GM21786 (cell line): ENCODE measurements at regions not wholly inside any gene's neighbourhood (a gene's known extent, or its start where the extent isn't known, plus 50 kb on each side); places are given as distances from the start of the nearest gene placed in this dataset.
"Not testable (repeated sequence)": the region's sequence is repeated elsewhere in the genome, so short reads cannot be mapped to it uniquely, and the experiment has no call there.

Experiments used
- ATAC-seq: cut with Tn5 transposase; IDR thresholded peaks from one replicate; pipeline ENCODE4 v1.9.1; 2021; ENCODE audit not compliant: unreplicated experiment

DNA sequence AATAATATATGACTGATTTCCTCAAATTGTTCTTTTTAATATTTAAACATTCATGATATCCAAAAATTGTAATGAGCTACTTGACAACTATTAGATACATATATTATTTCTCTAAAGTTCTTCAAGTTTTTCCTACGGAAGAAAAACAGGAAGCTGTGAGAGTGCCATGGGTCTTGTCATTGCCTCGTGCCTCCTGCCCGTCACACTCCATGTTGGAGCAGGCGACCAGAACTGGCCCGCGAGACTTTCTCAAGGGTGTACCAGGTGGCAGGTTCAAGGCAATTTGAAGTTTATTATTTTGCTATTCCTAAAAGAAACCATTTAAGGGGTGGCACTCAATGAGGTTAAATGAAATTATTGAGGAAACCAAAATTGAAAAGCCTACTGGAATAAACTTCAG, 337.2 kb downstream of the HACE1 start:
- ATAC-seq, result no peak

DNA sequence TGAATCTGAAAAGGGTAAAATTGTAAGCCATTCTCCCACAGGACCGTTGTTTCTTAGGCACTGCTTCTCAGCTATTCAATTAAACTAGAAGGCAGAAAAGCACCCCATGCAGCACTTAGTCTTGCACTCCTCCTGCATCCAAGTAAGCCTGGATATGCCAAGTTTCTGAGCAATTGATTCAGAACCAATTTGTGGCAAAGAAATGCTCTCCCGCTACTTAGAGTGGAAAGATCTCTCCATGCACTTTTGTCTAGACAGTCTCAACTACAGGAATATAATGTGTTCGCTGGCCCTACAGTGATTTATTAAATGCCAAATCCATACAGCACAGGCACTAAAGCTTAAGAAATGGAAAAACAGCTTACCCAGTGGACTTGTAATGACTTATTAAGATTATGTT, 338.5 kb downstream of the HACE1 start:
- no peak for ATAC-seq

GRCh38 chr6:104519566-104519965, 340.2 kb downstream of the HACE1 start:
- no peak for ATAC-seq

- no peak for ATAC-seq
Observed at GRCh38 chr6:104509355-104509754, 350.4 kb downstream of the HACE1 start.

DNA sequence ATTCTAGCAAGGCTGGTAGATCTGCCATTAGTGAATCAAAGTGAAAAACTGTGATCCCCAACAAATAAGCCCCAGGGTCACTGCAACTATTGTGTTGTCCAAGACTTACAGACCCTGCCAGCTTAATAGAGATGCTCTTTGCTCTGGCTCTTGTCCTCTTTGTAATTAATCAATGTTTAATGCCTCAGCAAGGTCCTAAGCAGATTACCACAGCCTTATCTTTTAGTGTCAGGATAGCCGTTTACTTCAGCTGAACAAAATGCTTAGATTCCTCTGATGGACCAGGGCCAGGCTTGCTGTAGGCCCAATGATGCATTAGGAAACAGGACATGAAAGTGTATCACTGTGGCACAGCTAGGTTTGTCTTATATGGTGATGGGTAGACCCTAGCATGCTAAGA, 353.3 kb downstream of the HACE1 start:
- no peak for ATAC-seq

DNA sequence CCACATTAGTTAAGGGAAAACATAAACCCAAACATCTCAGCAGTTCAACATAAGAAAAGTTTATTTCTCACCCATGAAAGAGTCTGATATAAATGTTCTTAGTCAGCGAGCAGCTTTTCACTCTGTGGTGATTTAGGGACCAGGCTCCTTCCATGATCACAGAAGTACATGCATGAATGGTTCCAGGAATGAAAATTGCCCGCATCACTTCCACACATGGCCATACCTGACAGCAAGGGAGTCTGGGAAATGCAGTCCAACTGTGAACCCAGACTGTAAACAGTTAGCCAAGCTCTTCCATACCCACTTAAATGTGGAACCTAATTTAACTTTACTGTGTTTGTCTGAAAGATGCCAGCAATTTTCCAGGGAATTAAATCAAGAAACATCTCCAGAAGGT, 353.9 kb downstream of the HACE1 start:
- no peak for ATAC-seq

- ATAC-seq, result no peak
Observed at GRCh38 chr6:104500265-104500664, 359.5 kb downstream of the HACE1 start.

- no peak for ATAC-seq
Observed at GRCh38 chr6:104486035-104486434, 373.7 kb downstream of the HACE1 start.

DNA sequence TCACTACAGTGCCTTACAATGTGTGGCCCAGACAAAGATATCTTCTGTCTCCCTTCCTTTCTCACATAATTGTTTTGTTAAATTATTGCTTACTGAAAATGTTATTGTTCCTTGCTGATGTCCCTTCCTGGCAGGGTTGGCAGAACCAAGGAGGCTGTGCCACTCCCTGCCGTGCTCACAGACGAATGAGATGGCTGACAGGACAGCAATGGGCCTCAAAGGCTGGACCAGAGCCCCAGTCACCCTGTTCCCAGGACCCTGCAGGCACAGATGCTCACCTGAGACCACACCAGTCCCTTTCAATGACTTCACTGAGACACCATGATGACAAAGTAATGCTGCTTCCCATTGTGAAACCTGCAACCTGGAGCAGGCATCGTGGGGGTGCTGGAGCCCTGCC, 375.1 kb downstream of the HACE1 start:
- no peak for ATAC-seq

GRCh38 chr6:104484191-104484590, 375.5 kb downstream of the HACE1 start:
- no peak for ATAC-seq

DNA sequence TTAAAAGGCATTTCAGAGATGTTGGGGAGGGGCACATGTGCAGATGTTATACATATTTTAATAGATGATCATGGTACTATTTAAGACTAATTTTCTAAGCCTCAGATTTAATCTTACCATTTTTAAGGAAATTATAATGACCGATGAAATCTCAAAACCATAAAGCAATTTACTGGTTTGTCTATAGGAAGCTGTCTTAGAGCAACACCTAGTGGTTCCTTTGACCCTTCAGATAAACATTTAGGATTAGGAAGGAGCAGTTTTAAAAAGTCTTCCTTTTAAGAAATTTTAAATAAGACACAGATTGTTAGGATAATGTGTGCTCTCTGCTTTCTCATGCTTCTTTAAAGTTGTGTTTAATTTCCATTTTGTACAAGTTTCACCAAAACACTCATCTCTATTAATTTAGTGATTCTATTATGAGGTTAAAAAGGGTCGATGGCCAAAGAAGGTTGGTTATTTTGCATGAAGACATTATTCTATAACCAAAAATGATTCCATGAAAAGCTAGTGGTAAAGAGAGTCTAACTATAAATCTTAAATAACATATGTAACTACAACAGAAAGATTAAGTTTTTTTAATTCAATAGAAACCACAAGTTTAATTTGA, 376.4 kb downstream of the HACE1 start:
- no peak for ATAC-seq

- ATAC-seq, result no peak
Observed at GRCh38 chr6:104477569-104477968, 382.1 kb downstream of the HACE1 start.

DNA sequence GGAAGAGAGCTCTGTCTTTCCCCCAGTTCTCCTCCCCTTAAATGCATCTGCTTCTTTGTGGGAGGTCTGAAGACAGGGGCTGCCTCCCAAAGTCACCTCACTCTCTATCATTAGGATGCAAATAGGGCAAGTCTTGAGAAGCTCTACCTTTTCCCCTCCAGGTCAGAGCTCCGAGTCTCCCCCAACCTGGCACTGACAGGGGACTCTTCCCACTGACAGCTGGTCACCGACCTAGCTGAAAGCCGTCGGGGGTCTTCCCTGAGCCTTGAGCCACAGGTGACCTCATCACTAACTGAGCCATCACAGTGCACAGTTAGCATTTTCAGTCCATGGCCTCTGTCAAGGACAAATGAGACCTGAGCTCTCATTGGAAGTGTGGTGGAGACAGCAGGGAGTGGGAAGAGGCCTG, 386.7 kb downstream of the HACE1 start:
- no peak for ATAC-seq

DNA sequence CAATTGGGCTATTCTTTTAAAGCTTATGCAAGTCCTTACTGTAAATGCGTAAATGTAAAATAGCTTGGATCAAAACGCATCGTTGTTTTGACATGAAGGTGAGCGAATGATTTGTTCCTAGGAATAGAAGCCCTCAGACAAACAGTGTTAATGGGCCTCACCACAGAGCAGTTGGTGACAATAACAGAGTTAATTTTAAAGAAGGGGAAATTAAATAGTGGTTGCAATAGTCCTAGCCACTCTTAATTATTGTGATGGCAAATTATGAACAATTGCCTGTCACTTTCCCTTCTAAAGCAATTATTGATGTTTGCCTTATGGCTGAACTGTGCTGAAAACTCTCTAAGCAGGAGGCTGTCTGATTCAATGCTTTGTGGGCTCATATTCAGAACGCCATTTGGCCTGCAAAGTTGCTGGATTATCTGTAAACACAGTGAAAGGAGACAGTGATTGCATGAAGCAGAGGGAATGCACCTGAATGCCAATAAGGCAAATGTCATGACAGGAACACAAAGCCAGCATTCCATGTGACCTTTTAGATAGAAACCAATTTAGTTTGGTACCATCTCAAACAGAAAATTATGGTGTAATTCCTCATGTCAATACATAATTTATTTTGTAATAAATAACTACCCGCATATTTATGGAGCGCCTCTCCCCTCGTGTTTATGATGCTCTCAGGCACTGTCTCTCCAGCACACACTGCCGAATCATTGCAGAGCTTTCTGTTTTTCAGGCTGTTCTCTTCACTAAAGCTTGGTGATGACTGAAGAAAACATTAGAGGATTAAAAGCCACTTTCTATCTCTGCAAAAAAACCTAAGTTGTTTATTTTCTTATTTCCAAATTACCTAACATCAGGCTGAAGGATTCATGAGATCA, 387.5 kb downstream of the HACE1 start:
- ATAC-seq, result no peak

- no peak for ATAC-seq
Observed at GRCh38 chr6:104466306-104466705, 393.4 kb downstream of the HACE1 start.

- no peak for ATAC-seq
Observed at GRCh38 chr6:104462811-104463599, 396.7 kb downstream of the HACE1 start.

DNA sequence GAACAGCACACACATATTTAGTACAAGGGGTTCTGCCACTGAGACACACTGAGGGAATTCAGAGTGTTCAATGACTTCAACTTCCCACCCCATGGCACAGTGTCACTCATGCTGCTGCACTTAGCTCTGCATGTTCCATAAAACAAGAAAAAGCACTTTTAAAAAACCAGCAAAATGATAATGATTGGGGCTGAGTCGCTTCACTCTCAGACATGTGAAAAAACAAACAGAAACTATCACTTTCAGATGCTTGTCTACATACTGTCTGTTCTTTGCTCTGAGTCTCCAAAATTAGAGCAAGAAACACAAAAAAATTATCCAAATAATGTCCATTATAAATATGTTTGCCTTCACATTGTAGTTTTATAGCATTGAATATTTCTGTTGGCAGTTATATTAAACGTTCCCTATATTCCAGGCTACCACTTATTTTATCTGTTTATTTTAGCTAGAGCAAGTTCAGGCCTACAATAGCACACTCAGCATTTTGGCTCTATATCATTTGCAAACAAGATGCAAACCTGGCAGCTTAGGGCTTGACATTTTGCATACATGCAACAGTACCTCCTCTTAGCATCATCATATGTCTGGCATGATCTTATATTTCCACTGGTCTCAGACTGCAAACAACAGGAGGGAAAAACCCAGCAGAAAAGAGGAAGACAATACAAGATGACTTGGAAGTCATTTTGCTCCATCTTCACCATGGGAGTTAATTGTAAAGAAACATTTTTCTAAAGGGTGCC, 398.8 kb downstream of the HACE1 start:
- ATAC-seq, result peak; percentile 53

DNA sequence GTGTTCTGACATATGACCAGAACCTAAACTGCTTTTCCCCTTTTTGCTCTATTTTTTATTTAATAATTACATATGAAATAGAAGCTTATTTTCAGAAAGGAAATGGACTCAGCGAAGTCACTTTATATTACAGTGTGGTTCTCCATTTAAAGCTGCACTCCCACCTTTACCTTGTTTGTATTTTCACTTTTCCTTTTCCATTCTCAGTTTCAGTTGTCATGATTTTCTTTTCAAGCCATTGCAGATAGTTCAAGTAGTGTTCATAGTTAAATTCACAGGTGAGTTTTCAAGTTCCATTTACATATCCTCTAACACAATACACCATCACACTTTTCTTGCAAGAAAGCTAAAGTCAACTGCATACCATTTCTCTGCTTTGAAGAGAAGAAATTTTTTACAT, 400.2 kb downstream of the HACE1 start:
- ATAC-seq, result peak; percentile 66

DNA sequence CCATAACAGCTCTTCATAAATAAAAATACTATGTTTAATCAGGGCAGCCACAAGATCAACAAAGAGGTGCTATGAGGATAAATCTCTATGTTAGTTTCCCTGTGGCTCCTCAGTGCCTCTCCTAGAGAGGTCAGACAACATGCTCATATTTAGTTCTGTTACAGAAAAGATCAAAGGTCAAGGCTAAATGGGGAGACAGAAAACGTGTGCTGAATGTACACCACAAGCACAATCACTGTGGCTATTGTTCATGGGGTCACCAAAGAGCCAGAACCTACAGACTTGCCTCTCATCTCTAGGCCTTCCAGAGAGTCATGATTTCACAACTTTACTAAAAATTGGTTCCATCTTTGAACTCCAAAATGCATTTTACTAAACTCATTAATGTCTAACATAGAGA, 409.8 kb downstream of the HACE1 start:
- no peak for ATAC-seq

- not testable (repeated sequence) for ATAC-seq
Observed at GRCh38 chr6:104446101-104447080, 413.3 kb downstream of the HACE1 start.
